ENCODE measurements at regions not wholly inside any gene's neighbourhood (a gene's known extent, or its start where the extent isn't known, plus 50 kb on each side); places are given as distances from the start of the nearest gene placed in this dataset.

DNA sequence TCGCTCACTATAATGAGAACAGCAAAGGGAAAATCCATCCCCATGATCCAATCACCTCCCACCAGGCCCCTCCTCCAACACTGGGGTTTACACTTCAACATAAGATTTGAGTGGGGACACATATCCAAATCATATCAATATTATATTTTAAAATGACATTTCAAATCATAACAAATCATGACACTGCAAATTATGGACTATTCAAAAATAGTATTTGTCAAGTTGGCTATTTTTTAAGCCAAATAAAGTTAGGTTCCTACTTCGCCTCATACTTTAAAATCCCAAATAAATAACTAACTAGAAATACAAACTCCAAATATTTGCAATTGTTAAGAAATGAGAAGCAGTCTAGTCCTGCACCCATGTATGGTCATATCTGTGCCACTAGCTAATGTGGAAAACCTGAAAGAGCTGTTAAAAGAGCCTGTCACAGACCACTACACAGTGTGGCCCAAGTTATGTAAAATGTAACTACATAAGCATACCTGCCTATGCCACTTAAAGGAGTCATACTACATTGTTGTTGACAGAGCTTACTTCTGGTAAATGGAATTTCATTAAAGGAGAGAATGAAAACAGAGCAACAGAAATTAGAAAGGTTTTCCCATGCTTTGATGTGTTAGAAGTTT, 334.7 kb upstream of the GULP1 start:
- Histone ChIP-seq H3K9ac (ENCODE audit: low read depth, low read length) (no peak overlapping the region), H3K36me3 (ENCODE audit: control insufficient read depth, insufficient read depth, low read length) (no peaks in the 10 kb centered on the region), H3K9me3 (ENCODE audit: control insufficient read depth, insufficient read depth, low read length) (no peaks in the 10 kb centered on the region), H2AFZ (replicated peaks; ENCODE audit: low read length, poor library complexity) (no peak overlapping the region), H4K5ac (ENCODE audit: low read depth, low read length) (no peak overlapping the region), H2BK20ac (ENCODE audit: low read depth, low read length) (0 out of 2 replicates have a peak overlapping the region, but pooled peaks have one; percentile 26), H3K23ac (ENCODE audit: low read depth, low read length) (no peak overlapping the region), H4K8ac (ENCODE audit: low read depth in 2 of 2, low read length in 2 of 2) (no peak overlapping the region), H2AK5ac (ENCODE audit: low read depth, low read length) (no peak overlapping the region), H3K4me3 (ENCODE audit: insufficient read depth, low read depth, low read length) (no peak overlapping the region), H2BK15ac (ENCODE audit: low read depth, low read length) (no peak overlapping the region), H4K91ac (ENCODE audit: insufficient read depth, low read depth, low read length) (no peak overlapping the region), H3K27me3 (ENCODE audit: control insufficient read depth, insufficient read depth, low read length) (no peaks in the 10 kb centered on the region), H3K4ac (ENCODE audit: low read depth, low read length) (no peak overlapping the region), H2BK5ac (ENCODE audit: low read depth, low read length, poor library complexity, severe bottlenecking) (no peak overlapping the region), H3K79me1 (ENCODE audit: low read depth in 1 of 2, low read length in 2 of 2) (no peaks in the 10 kb centered on the region), H3K18ac (ENCODE audit: low read depth, low read length) (no peak overlapping the region; the same call in 1 of the 2 replicates), H3K56ac (ENCODE audit: extremely low read depth, insufficient read depth, low read length) (no peak overlapping the region), H3K4me1 (ENCODE audit: control insufficient read depth, insufficient read depth, low read length) (no peaks in the 10 kb centered on the region), H3K27ac (ENCODE audit: insufficient read depth, low read length) (no peak overlapping the region), H4K20me1 (ENCODE audit: insufficient read depth, low read length) (no peaks in the 10 kb centered on the region), H3K4me2 (ENCODE audit: low read depth, low read length) (peak overlapping the region; percentile 9; the same call in 1 of the 2 replicates), H2AK9ac (replicated peaks; ENCODE audit: low read depth, low read length, poor library complexity) (no peak overlapping the region), H3K14ac (replicated peaks; ENCODE audit: low read depth, low read length) (no peak overlapping the region), H2BK120ac (ENCODE audit: low read depth, low read length) (0 out of 2 replicates have a peak overlapping the region, but pooled peaks have one; percentile 14), H3K9me1 (ENCODE audit: insufficient read depth, low read length) (no peaks in the 10 kb centered on the region)
- in situ Hi-C loops (cut with MboI; ENCODE audit: low sequenced_read_pairs), result no loop called here
- TF ChIP-seq SMC3 (IDR thresholded peaks at IDR 0.05; ENCODE audit: low read depth, low read length), result no peak
- peak; percentile 64 for TF ChIP-seq MAFK (IDR thresholded peaks at IDR 0.05; ENCODE audit: low read depth, low read length)
- TF ChIP-seq NFE2L2 (IDR thresholded peaks at IDR 0.05; ENCODE audit: low read depth, low read length), result peak; percentile 65
- intact Hi-C loops (cut with micrococcal nuclease), result no loop called here
- ChIA-PET CTCF (no interaction called here), POLR2A (ENCODE audit: unreplicated experiment) (no interaction called here)
- no TSS peak for BruUV-seq (replicated peaks)
- peak; percentile 35 for ATAC-seq (ENCODE audit: low read depth)
- WGBS, 2 experiments (ENCODE audit: extremely low coverage in 2 of 2, insufficient read length in 1 of 2), result 100% methylated on average over 1 of the region's 2 CpGs; no CpG with 5 or more reads in 1 of the 2 experiments
- DNase-seq, result no peak
- dilution Hi-C loops (cut with HindIII; ENCODE audit: low sequenced_read_pairs, unreplicated experiment), result no loop called here
